Hepatocyte (in vitro differentiated cells): ENCODE measurements at regions not wholly inside any gene's neighbourhood (a gene's known extent, or its start where the extent isn't known, plus 50 kb on each side); places are given as distances from the start of the nearest gene placed in this dataset.
"Not testable (repeated sequence)": the region's sequence is repeated elsewhere in the genome, so short reads cannot be mapped to it uniquely, and the experiment has no call there.

Experiments
- DNase-seq: peaks from one replicate; pipeline ENCODE4 v3.0.0-alpha.2; 2016; ENCODE audit warnings: low spot score
- H2AFZ ChIP-seq: fragments of 200-600 bp; sonication (generic); 2 replicates; pipeline ENCODE4 v1.6.0; 2016; ENCODE audit warnings: antibody characterized with exemption, mild to moderate bottlenecking
- H3K27ac ChIP-seq: fragments of 200-600 bp; sonication (generic); 2 replicates; pipeline ENCODE4 v1.5.1; 2016; ENCODE audit warnings: mild to moderate bottlenecking
- H3K27me3 ChIP-seq: fragments of 200-600 bp; sonication (generic); 2 replicates; pipeline ENCODE4 v1.6.1; 2016
- H3K36me3 ChIP-seq: fragments of 200-600 bp; sonication (generic); replicated peaks from 2 replicates; pipeline ENCODE4 v1.5.1; 2016; ENCODE audit warnings: low read depth; ENCODE audit not compliant: insufficient read depth
- H3K4me1 ChIP-seq: fragments of 200-600 bp; sonication (generic); 2 replicates; pipeline ENCODE4 v1.5.1; 2016; ENCODE audit warnings: mild to moderate bottlenecking, moderate library complexity; ENCODE audit not compliant: insufficient read depth
- H3K4me2 ChIP-seq: fragments of 200-600 bp; sonication (generic); 2 replicates; pipeline ENCODE4 v1.6.0; 2016
- H3K4me3 ChIP-seq: fragments of 200-600 bp; sonication (generic); 2 replicates; pipeline ENCODE4 v1.5.1; 2016; ENCODE audit warnings: mild to moderate bottlenecking
- H3K79me2 ChIP-seq: fragments of 200-600 bp; sonication (generic); 2 replicates; pipeline ENCODE4 v1.6.0; 2017; ENCODE audit warnings: mild to moderate bottlenecking
- H3K9me2 ChIP-seq: fragments of 200-600 bp; sonication (generic); replicated peaks from 2 replicates; pipeline ENCODE4 v1.6.0; 2017; ENCODE audit warnings: mild to moderate bottlenecking; ENCODE audit not compliant: insufficient read depth
- H3K9me3 ChIP-seq: fragments of 200-600 bp; sonication (generic); 2 replicates; pipeline ENCODE4 v1.5.1; 2016; ENCODE audit warnings: low read depth, mild to moderate bottlenecking
- H4K20me1 ChIP-seq: fragments of 200-600 bp; sonication (generic); 2 replicates; pipeline ENCODE4 v1.6.0; 2016; ENCODE audit warnings: mild to moderate bottlenecking; ENCODE audit not compliant: insufficient read depth, poor library complexity, severe bottlenecking
- EZH2 ChIP-seq: fragments of 200-600 bp; sonication (generic); IDR thresholded peaks from 2 replicates; pipeline ENCODE4 v1.6.1; 2016; ENCODE audit warnings: antibody characterized with exemption, mild to moderate bottlenecking, borderline replicate concordance
- EZH2phosphoT487 ChIP-seq: fragments of 200-600 bp; sonication (generic); IDR thresholded peaks from one replicate; pipeline ENCODE4 v1.6.1; 2018; ENCODE audit warnings: antibody characterized with exemption, mild to moderate bottlenecking, low read depth, moderate library complexity; ENCODE audit not compliant: unreplicated experiment, severe bottlenecking
- WGBS: methylation state at CpG from one replicate; pipeline ENCODE4 v1.1.6; 2016; ENCODE audit warnings: low lambda C conversion rate; ENCODE audit errors: missing lambda C conversion rate; 5-methylcytosine and 5-hydroxymethylcytosine counted together
- TF ChIP-seq, protein P1 (sequence below): fragments of 200-600 bp; sonication (generic); IDR thresholded peaks from 2 replicates; pipeline ENCODE4 v1.5.1; 2016; ENCODE audit warnings: antibody characterized with exemption, mild to moderate bottlenecking; ENCODE audit not compliant: poor library complexity

DNA sequence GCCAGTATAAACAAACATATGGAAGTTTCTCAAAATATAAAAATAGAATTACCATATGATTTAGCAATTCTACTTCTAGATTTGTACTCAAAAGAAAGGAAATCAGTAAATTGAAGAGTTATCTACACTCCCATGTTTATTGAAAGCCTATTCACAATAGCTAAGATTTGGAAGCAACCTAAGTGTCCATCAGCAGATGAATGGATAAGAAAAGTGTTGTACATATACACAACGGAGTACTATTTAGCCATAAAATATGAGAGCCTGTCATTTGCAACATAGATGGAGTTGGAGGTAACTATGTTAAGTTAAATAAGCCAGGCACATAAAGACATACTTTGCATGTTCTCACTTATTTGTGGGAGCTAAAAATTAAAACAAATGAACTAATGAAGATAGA, 257.8 kb downstream of the TEX13C start:
- Histone ChIP-seq H3K4me2 (no peak overlapping the region), H3K36me3 (no peaks in the 10 kb centered on the region), H3K4me3 (no peak overlapping the region), H3K9me2 (no peaks in the 10 kb centered on the region), H2AFZ (no peak overlapping the region), H3K27me3 (no peaks in the 10 kb centered on the region), H3K79me2 (no peaks in the 10 kb centered on the region), H3K27ac (no peak overlapping the region), H4K20me1 (no peaks in the 10 kb centered on the region), H3K4me1 (no peaks in the 10 kb centered on the region), H3K9me3 (no peaks in the 10 kb centered on the region)
- WGBS = 48% methylated on average over 1 of the region's 1 CpG
- DNase-seq = no peak
- TF ChIP-seq, protein P1, sequence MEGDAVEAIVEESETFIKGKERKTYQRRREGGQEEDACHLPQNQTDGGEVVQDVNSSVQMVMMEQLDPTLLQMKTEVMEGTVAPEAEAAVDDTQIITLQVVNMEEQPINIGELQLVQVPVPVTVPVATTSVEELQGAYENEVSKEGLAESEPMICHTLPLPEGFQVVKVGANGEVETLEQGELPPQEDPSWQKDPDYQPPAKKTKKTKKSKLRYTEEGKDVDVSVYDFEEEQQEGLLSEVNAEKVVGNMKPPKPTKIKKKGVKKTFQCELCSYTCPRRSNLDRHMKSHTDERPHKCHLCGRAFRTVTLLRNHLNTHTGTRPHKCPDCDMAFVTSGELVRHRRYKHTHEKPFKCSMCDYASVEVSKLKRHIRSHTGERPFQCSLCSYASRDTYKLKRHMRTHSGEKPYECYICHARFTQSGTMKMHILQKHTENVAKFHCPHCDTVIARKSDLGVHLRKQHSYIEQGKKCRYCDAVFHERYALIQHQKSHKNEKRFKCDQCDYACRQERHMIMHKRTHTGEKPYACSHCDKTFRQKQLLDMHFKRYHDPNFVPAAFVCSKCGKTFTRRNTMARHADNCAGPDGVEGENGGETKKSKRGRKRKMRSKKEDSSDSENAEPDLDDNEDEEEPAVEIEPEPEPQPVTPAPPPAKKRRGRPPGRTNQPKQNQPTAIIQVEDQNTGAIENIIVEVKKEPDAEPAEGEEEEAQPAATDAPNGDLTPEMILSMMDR = no peak
- TF ChIP-seq EZH2phosphoT487 (no peak), EZH2 (no peak)

DNA sequence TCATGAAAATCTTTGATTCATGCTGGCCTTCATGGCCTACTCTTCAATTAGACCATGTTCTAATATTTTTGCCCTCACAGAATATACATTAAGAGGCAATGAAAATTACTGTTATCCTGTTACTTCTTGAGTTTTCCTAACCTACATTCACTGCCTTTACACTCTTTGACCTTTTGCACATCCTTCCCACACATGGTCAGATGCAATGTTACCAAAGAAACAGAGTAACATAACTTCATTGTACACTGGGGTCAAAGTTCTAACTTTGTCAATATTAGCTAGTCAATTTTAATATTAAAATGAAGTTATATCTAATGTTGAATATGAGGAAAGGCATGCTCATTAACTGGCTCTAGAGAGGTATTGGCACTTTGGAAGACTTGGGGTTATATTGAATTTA, 284.8 kb downstream of the TEX13C start:
- TF ChIP-seq EZH2phosphoT487 (no peak), EZH2 (no peak)
- TF ChIP-seq, protein P1 = no peak
- no peak for DNase-seq
- Histone ChIP-seq H3K4me1 (no peaks in the 10 kb centered on the region), H3K36me3 (no peaks in the 10 kb centered on the region), H3K9me3 (no peaks in the 10 kb centered on the region), H3K27me3 (no peaks in the 10 kb centered on the region), H2AFZ (no peak overlapping the region), H3K9me2 (no peaks in the 10 kb centered on the region), H3K4me3 (no peak overlapping the region), H3K4me2 (no peak overlapping the region), H3K79me2 (no peaks in the 10 kb centered on the region), H3K27ac (no peak overlapping the region), H4K20me1 (no peaks in the 10 kb centered on the region)

DNA sequence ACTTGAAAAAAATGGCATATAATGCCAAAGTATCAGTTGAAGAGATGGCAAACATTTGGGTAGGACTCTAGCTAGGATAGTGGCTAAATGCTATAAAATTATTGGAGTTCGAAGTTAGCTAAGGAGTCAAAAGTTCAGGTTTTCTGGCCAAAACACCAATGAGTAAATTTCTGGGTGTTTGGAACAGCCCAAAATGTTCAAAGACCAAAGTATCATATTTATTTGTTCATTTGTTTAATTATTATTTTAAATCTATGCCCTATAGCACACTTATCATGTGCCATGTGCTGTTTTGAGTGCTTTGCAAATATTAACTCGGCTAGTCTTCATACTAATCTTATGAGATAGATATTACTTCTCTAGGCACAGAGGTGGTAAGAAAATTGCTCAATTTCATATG, 285.5 kb downstream of the TEX13C start:
- Histone ChIP-seq H3K36me3 (no peaks in the 10 kb centered on the region), H3K4me2 (no peak overlapping the region), H3K27me3 (no peaks in the 10 kb centered on the region), H3K79me2 (no peaks in the 10 kb centered on the region), H3K27ac (no peak overlapping the region), H3K9me3 (no peaks in the 10 kb centered on the region), H4K20me1 (no peaks in the 10 kb centered on the region), H3K9me2 (no peaks in the 10 kb centered on the region), H3K4me1 (no peaks in the 10 kb centered on the region), H2AFZ (no peak overlapping the region), H3K4me3 (no peak overlapping the region)
- TF ChIP-seq EZH2 = no peak
- no peak for TF ChIP-seq EZH2phosphoT487
- TF ChIP-seq, protein P1 = no peak
- DNase-seq = no peak
- 69% methylated on average over 2 of the region's 2 CpGs for WGBS

DNA sequence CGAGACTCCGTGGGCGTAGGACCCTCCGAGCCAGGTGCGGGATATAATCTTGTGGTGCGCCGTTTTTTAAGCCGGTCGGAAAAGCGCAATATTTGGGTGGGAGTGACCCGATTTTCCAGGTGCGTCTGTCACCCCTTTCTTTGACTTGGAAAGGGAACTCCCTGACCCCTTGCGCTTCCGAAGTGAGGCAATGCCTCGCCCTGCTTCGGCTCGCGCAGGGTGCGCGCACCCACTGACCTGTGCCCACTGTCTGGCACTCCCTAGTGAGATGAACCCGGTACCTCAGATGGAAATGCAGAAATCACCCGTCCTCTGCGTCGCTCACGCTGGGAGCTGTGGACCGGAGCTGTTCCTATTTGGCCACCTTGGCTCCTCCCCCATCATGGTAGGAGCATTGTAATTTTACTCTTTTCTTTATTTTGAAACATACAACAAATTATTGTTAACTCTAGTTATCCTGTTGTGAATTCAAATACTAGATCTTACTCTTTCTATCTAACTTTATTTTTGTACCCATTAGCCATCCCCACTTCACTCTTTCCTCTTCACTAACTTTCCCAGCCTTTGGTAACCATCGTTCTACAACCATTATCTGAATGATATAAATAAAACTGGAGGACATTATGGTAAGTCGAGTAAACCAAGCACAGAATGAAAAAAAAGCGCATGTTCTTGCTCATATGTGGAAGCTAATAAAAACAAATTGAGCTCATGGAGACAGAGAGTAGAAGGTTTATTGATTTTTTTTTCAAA, 295.1 kb downstream of the TEX13C start:
- not testable (repeated sequence) for H3K4me1 ChIP-seq, H3K27ac ChIP-seq, H3K9me3 ChIP-seq, H2AFZ ChIP-seq, H4K20me1 ChIP-seq, DNase-seq, H3K9me2 ChIP-seq, H3K27me3 ChIP-seq, H3K4me2 ChIP-seq, H3K36me3 ChIP-seq, H3K79me2 ChIP-seq, H3K4me3 ChIP-seq
- WGBS = 92% methylated on average over 29 of the region's 29 CpGs
